ENCODE measurements at regions not wholly inside any gene's neighbourhood (a gene's known extent, or its start where the extent isn't known, plus 50 kb on each side); places are given as distances from the start of the nearest gene placed in this dataset.

DNA sequence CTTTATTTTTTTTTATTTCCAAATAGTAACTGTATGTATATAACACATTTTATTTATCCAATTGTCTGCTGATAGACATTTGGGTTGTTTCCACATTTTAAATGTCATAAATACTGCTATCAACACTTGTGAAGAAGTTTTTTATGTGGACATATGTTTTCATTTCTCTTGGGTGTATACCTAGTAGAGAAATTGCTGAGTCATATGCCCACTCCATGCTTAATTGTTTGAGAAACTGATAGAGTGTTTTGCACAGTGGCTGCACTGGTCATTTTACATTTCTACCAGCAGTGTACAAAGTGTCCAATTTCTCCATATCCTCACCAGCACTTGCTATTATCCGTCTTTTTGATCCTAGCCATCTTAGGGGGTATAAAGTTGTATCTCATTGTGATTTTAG, 567.8 kb downstream of the GBA3 start:
- TF ChIP-seq POLR2A (IDR thresholded peaks at IDR 0.05; ENCODE audit: low read depth, low read length) = no peak
- TF ChIP-seq POLR2AphosphoS5 (IDR thresholded peaks at IDR 0.05; ENCODE audit: low read depth, low read length) = no peak
- no peak for TF ChIP-seq POU2F2 (IDR thresholded peaks at IDR 0.05; ENCODE audit: low read depth, low read length)
- no peak for TF ChIP-seq TAF1 (IDR thresholded peaks at IDR 0.05; ENCODE audit: low read depth, low read length)

All from GM12891 (cell line).